ENCODE measurements at regions not wholly inside any gene's neighbourhood (a gene's known extent, or its start where the extent isn't known, plus 50 kb on each side); places are given as distances from the start of the nearest gene placed in this dataset.
"Not testable (repeated sequence)": the region's sequence is repeated elsewhere in the genome, so short reads cannot be mapped to it uniquely, and the experiment has no call there.

- ChIA-PET POLR2A (interaction anchor here (0.8 kb wide), 1 partner anchor 15 kb away, joined by 3 read pairs; no protein-coding TSS in a partner anchor), CTCF (no interaction called here)
- Mint-ChIP-seq H3K27me3 (ENCODE audit: insufficient read depth, unreplicated experiment) (no peaks in the 10 kb centered on the region), H3K9me3 (ENCODE audit: unreplicated experiment) (no peaks in the 10 kb centered on the region), H3K27ac (ENCODE audit: low read depth, unreplicated experiment) (no peak overlapping the region), H3K4me3 (ENCODE audit: unreplicated experiment) (no peak overlapping the region), H3K4me1 (ENCODE audit: insufficient read depth, unreplicated experiment) (no peaks in the 10 kb centered on the region), H3K36me3 (ENCODE audit: insufficient read depth, unreplicated experiment) (no peaks in the 10 kb centered on the region)
- intact Hi-C loops (cut with micrococcal nuclease), result no loop called here
- no peak for DNase-seq (ENCODE audit: unreplicated experiment)
- TF ChIP-seq, protein P1, sequence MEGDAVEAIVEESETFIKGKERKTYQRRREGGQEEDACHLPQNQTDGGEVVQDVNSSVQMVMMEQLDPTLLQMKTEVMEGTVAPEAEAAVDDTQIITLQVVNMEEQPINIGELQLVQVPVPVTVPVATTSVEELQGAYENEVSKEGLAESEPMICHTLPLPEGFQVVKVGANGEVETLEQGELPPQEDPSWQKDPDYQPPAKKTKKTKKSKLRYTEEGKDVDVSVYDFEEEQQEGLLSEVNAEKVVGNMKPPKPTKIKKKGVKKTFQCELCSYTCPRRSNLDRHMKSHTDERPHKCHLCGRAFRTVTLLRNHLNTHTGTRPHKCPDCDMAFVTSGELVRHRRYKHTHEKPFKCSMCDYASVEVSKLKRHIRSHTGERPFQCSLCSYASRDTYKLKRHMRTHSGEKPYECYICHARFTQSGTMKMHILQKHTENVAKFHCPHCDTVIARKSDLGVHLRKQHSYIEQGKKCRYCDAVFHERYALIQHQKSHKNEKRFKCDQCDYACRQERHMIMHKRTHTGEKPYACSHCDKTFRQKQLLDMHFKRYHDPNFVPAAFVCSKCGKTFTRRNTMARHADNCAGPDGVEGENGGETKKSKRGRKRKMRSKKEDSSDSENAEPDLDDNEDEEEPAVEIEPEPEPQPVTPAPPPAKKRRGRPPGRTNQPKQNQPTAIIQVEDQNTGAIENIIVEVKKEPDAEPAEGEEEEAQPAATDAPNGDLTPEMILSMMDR (IDR thresholded peaks at IDR 0.05; ENCODE audit: unreplicated experiment), result no peak
- BruUV-seq (replicated peaks), result no TSS peak
These were observed 155.8 kb downstream of the NAA11 start for GRCh38 chr4:79170077-79170476.

GRCh38 chr4:79164907-79165610 is 160.8 kb downstream of the NAA11 start:
- Mint-ChIP-seq H3K27me3 (ENCODE audit: insufficient read depth, unreplicated experiment) (no peaks in the 10 kb centered on the region), H3K9me3 (ENCODE audit: unreplicated experiment) (no peaks in the 10 kb centered on the region), H3K27ac (ENCODE audit: low read depth, unreplicated experiment) (no peak overlapping the region), H3K36me3 (ENCODE audit: insufficient read depth, unreplicated experiment) (no peaks in the 10 kb centered on the region), H3K4me3 (ENCODE audit: unreplicated experiment) (no peak overlapping the region), H3K4me1 (ENCODE audit: insufficient read depth, unreplicated experiment) (no peaks in the 10 kb centered on the region)
- ChIA-PET POLR2A (no interaction called here), CTCF (interaction anchor here (0.6 to 0.9 kb wide), 2 partner anchors 18 to 1150 kb away, joined by 3 to 4 read pairs; no protein-coding TSS in a partner anchor)
- BruUV-seq (replicated peaks), result no TSS peak
- intact Hi-C loops (cut with micrococcal nuclease), result no loop called here
- TF ChIP-seq, protein P1 (IDR thresholded peaks at IDR 0.05; ENCODE audit: unreplicated experiment), result no peak
- no peak for DNase-seq (ENCODE audit: unreplicated experiment)

GRCh38 chr4:79163981-79164490 is 161.8 kb downstream of the NAA11 start:
- Mint-ChIP-seq H3K36me3 (ENCODE audit: insufficient read depth, unreplicated experiment) (no peaks in the 10 kb centered on the region), H3K4me3 (ENCODE audit: unreplicated experiment) (no peak overlapping the region), H3K27me3 (ENCODE audit: insufficient read depth, unreplicated experiment) (no peaks in the 10 kb centered on the region), H3K4me1 (ENCODE audit: insufficient read depth, unreplicated experiment) (no peaks in the 10 kb centered on the region), H3K9me3 (ENCODE audit: unreplicated experiment) (no peaks in the 10 kb centered on the region), H3K27ac (ENCODE audit: low read depth, unreplicated experiment) (no peak overlapping the region)
- BruUV-seq (replicated peaks), result no TSS peak
- CTCF ChIA-PET, result no interaction called here
- POLR2A ChIA-PET, result no interaction called here
- intact Hi-C loops (cut with micrococcal nuclease), result no loop called here
- TF ChIP-seq, protein P1 (IDR thresholded peaks at IDR 0.05; ENCODE audit: unreplicated experiment), result no peak
- no peak for DNase-seq (ENCODE audit: unreplicated experiment)

- Mint-ChIP-seq H3K9me3 (ENCODE audit: unreplicated experiment) (no peaks in the 10 kb centered on the region), H3K4me1 (ENCODE audit: insufficient read depth, unreplicated experiment) (no peaks in the 10 kb centered on the region), H3K27ac (ENCODE audit: low read depth, unreplicated experiment) (no peak overlapping the region), H3K36me3 (ENCODE audit: insufficient read depth, unreplicated experiment) (no peaks in the 10 kb centered on the region), H3K4me3 (ENCODE audit: unreplicated experiment) (no peak overlapping the region), H3K27me3 (ENCODE audit: insufficient read depth, unreplicated experiment) (no peaks in the 10 kb centered on the region)
- POLR2A ChIA-PET, result interaction anchor here (0.6 kb wide), 1 partner anchor 156 kb away, joined by 3 read pairs; no protein-coding TSS in a partner anchor
- CTCF ChIA-PET, result interaction anchor here (0.9 kb wide), 1 partner anchor 12 kb away, joined by 3 read pairs; no protein-coding TSS in a partner anchor
- intact Hi-C loops (cut with micrococcal nuclease), result no loop called here
- TF ChIP-seq, protein P1 (IDR thresholded peaks at IDR 0.05; ENCODE audit: unreplicated experiment), result no peak
- BruUV-seq (replicated peaks), result no TSS peak
- DNase-seq (ENCODE audit: unreplicated experiment), result no peak
These were observed 164.9 kb downstream of the NAA11 start for GRCh38 chr4:79160962-79161361.

DNA sequence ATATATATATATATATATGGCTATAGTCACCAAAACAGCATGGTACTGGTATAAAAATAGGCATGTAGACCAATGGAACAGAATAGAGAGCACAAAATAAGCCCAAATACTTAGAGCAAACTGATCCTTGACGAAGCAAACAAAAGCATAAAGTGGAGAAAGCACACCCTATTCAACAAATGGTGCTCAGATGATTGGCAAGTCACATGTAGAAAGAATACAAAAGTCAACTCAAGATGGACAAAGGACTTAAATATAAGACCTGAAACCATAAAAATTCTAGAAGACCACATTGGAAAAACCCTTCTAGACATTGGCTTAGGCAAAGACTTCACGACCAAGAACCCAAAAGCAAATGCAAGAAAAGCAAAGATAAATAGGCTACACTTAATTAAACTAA is 167.2 kb downstream of the NAA11 start:
- H3K36me3 Mint-ChIP-seq (ENCODE audit: insufficient read depth, unreplicated experiment); H3K27me3 Mint-ChIP-seq (ENCODE audit: insufficient read depth, unreplicated experiment); H3K4me3 Mint-ChIP-seq (ENCODE audit: unreplicated experiment); CTCF ChIA-PET; H3K9me3 Mint-ChIP-seq (ENCODE audit: unreplicated experiment); DNase-seq (ENCODE audit: unreplicated experiment); intact Hi-C loops (cut with micrococcal nuclease); H3K4me1 Mint-ChIP-seq (ENCODE audit: insufficient read depth, unreplicated experiment); POLR2A ChIA-PET; BruUV-seq (replicated peaks); H3K27ac Mint-ChIP-seq (ENCODE audit: low read depth, unreplicated experiment): not testable (repeated sequence)

Data from MCF 10A (cell line).